Esophagus squamous epithelium (tissue), 5 donors: ENCODE measurements at regions not wholly inside any gene's neighbourhood (a gene's known extent, or its start where the extent isn't known, plus 50 kb on each side); places are given as distances from the start of the nearest gene placed in this dataset.

ENCODE experiments used
- DNase-seq: peaks from one replicate; lab custom pipeline; 2025; lab: John Stamatoyannopoulos, UW
- H3K27ac ChIP-seq, 4 donors: fragments of 200-600 bp; sonication (generic); one replicate each; pipeline ENCODE4 v1.5.1; 2016 to 2019; ENCODE audit warnings: mild to moderate bottlenecking in 1 of 4
- H3K27me3 ChIP-seq, 4 donors: fragments of 200-600 bp; sonication (generic); 1 replicate in 3 of 4; 2 replicates in 1 of 4; pipeline versions ENCODE4 v1.5.1 to v1.6.0; 2017 to 2021; ENCODE audit warnings: antibody characterized with exemption in 1 of 4
- H3K36me3 ChIP-seq, 3 donors: fragments of 200-600 bp; sonication (generic); one replicate each; pipeline ENCODE4 v1.5.1; 2016 to 2019
- H3K4me1 ChIP-seq, 3 donors: fragments of 200-600 bp; sonication (generic); one replicate each; pipeline ENCODE4 v1.5.1; 2017 to 2019
- H3K4me3 ChIP-seq, 4 donors: fragments of 200-600 bp; sonication (generic); 1 replicate in 3 of 4; 2 replicates in 1 of 4; pipeline ENCODE4 v1.5.1; 2016 to 2019; ENCODE audit warnings: mild to moderate bottlenecking in 2 of 4, moderate library complexity in 1 of 4
- H3K9me3 ChIP-seq, 3 donors: fragments of 200-600 bp; sonication (generic); one replicate each; pipeline ENCODE4 v1.5.1; 2016 to 2019
- POLR2A ChIP-seq, 4 donors: fragments of 450-650 bp; IDR thresholded peaks; one replicate each; pipeline ENCODE4 v1.6.1; 2017; ENCODE audit warnings: antibody characterized with exemption in 4 of 4, mild to moderate bottlenecking in 4 of 4, moderate library complexity in 3 of 4
- WGBS, 2 donors: methylation state at CpG; one replicate each; pipeline ENCODE4 v1.1.5; 2018; 5-methylcytosine and 5-hydroxymethylcytosine counted together
- intact Hi-C: fragments of 100-400 bp; cut with DNase I; formaldehyde crosslinking; loops from one replicate; pipeline ENCODE4 v1.15.0; 2022
- TF ChIP-seq, protein P1 (sequence below), 6 experiments: fragments of 450-650 bp in 4 of 6; fragments of 200-600 bp in 2 of 6; sonication (generic) in 2 of 6; IDR thresholded peaks; one replicate each; pipeline ENCODE4 v1.5.1; 2016 to 2019; ENCODE audit warnings: antibody characterized with exemption in 6 of 6, mild to moderate bottlenecking in 4 of 6, moderate library complexity in 4 of 6
- donor health status: DM: yes; HTN: yes; CAD: no.

DNA sequence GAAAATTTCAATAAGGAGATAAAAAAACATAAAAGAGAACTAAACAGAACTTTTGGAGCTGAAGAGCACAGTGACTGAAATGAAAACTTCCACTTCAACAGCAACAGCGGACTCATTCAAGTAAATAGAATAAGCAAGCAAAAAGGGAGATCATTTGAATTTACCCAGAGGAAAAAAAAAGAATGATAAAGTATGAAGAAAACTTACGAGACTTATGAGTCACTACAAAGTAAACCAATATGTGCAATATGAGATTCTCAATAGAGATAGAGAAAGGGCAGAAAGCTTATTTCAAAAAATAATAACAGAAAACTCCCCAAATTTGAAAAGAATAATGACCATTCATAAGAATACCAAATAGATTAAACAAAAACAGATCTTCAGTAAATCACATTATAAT is 1605.7 kb upstream of the CDH6 start:
- Histone ChIP-seq H3K27me3 (no peaks in the 10 kb centered on the region), H3K4me1 (no peaks in the 10 kb centered on the region), H3K4me3 (no peak overlapping the region), H3K9me3 (peaks cover 0 to 6% (median 0%) of the 10 kb centered on the region in 3 donors), H3K36me3 (no peaks in the 10 kb centered on the region), H3K27ac (no peak overlapping the region)
- DNase-seq: no peak
- TF ChIP-seq, protein P1, sequence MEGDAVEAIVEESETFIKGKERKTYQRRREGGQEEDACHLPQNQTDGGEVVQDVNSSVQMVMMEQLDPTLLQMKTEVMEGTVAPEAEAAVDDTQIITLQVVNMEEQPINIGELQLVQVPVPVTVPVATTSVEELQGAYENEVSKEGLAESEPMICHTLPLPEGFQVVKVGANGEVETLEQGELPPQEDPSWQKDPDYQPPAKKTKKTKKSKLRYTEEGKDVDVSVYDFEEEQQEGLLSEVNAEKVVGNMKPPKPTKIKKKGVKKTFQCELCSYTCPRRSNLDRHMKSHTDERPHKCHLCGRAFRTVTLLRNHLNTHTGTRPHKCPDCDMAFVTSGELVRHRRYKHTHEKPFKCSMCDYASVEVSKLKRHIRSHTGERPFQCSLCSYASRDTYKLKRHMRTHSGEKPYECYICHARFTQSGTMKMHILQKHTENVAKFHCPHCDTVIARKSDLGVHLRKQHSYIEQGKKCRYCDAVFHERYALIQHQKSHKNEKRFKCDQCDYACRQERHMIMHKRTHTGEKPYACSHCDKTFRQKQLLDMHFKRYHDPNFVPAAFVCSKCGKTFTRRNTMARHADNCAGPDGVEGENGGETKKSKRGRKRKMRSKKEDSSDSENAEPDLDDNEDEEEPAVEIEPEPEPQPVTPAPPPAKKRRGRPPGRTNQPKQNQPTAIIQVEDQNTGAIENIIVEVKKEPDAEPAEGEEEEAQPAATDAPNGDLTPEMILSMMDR (IDR thresholded peaks at IDR 0.05): no peak
- no peak for TF ChIP-seq POLR2A (IDR thresholded peaks at IDR 0.05)
- intact Hi-C loops: no loop called here
- 67 to 78% methylated on average over 2 of the region's 2 CpGs for WGBS, 2 donors

DNA sequence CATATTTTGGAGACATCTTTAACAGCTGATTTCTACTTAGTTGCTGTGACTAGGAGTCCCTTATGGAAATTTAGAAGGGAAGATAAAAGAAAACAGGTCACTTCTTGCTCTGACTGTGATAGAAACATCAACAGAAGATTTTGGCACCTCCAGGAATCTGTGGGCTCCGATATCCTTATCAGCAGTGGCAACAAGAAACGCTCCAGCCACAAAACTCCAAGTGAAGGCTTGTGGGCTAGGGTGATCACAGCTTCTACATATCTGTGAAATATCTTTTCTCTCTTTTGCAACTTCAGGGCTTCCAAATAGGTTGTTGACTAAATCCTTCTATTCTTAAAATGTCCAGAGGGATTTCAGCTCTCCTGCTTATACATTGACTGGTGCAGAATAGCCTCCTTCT is 1625.5 kb upstream of the CDH6 start:
- Histone ChIP-seq H3K36me3 (no peaks in the 10 kb centered on the region), H3K27me3 (no peaks in the 10 kb centered on the region), H3K4me1 (no peaks in the 10 kb centered on the region), H3K9me3 (no peaks in the 10 kb centered on the region), H3K4me3 (no peak overlapping the region), H3K27ac (no peak overlapping the region)
- DNase-seq: no peak
- no peak for TF ChIP-seq POLR2A (IDR thresholded peaks at IDR 0.05)
- TF ChIP-seq, protein P1 (IDR thresholded peaks at IDR 0.05): no peak
- WGBS, 2 donors: 33 to 36% methylated on average over 2 of the region's 2 CpGs
- intact Hi-C loops: no loop called here

DNA sequence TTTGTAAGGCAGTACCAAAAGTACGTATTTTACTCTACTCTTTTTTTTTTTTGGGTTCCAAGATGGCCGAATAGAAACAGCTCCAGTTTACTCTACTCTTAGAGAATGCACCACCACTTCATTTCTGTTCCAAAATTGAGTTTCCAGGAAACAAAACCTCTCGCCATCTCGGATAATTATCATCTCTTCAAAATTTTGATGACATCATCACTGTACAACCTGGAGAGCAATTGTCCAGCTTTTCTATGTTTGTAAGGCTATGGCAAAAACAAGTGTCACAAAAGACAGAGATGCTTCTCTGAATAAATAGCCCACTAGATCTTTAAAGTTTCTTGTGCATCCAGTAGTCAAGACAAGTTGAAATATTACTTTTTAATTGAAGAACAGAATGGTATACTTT is 1631.9 kb upstream of the CDH6 start:
- peaks cover 0 to 6% (median 1%) of the 10 kb centered on the region in 3 donors for H3K9me3 ChIP-seq
- no peaks in the 10 kb centered on the region for H3K36me3 ChIP-seq
- no peaks in the 10 kb centered on the region for H3K4me1 ChIP-seq
- DNase-seq: no peak
- no peak for TF ChIP-seq POLR2A (IDR thresholded peaks at IDR 0.05)
- TF ChIP-seq, protein P1 (IDR thresholded peaks at IDR 0.05): no peak
- no peak overlapping the region for H3K27ac ChIP-seq
- 73 to 79% methylated on average over 4 of the region's 4 CpGs for WGBS, 2 donors
- no peaks in the 10 kb centered on the region for H3K27me3 ChIP-seq
- intact Hi-C loops: no loop called here
- no peak overlapping the region for H3K4me3 ChIP-seq

DNA sequence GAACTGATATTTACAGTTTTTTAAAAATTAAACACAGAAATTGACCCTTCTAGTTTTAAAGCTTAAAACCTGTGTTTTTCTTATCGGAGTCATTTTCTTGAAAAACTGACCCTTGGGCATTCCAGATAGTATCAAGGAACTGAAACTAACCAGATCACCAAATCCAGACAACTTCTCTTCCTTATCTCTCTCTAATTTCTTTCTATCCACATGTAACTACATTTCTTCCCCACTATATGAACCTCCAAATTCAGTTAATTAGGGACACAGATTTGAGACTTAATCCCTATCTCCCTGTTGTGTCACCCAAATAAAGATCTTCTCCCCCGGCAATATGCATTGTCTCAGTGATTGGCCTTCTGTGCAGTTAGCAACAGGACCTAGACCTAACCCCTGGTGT is 1643.0 kb upstream of the CDH6 start:
- Histone ChIP-seq H3K27ac (no peak overlapping the region), H3K27me3 (no peaks in the 10 kb centered on the region), H3K9me3 (peaks cover 0 to 8% (median 5%) of the 10 kb centered on the region in 3 donors), H3K4me3 (no peak overlapping the region), H3K36me3 (no peaks in the 10 kb centered on the region), H3K4me1 (no peaks in the 10 kb centered on the region)
- intact Hi-C loops: no loop called here
- TF ChIP-seq, protein P1 (IDR thresholded peaks at IDR 0.05): no peak
- TF ChIP-seq POLR2A (IDR thresholded peaks at IDR 0.05): no peak
- DNase-seq: no peak
- 45 to 82% methylated on average over 2 of the region's 2 CpGs for WGBS, 2 donors

DNA sequence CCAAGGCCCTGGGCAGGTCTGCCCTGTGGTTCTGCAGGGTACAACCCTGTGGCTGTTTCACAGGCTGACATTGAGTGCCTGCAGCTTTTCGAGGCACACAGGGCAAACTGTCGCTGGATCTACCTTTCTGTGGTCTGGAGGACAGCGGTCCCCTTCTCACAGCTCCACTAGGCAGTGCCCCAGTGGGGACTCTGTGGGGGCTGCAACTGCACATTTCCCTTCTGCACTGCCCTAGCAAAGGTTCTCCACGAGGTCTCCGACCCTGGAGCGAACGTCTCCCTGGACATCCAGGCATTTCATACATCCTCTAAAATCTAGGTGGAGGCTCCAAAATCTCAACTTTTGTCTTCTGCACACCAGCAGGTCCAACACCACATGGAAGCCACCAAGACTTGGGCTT is 1645.2 kb upstream of the CDH6 start:
- H3K36me3 ChIP-seq: no peaks in the 10 kb centered on the region
- H3K4me3 ChIP-seq: no peak overlapping the region
- DNase-seq: no peak
- H3K4me1 ChIP-seq: no peaks in the 10 kb centered on the region
- peaks cover 0 to 12% (median 5%) of the 10 kb centered on the region in 3 donors for H3K9me3 ChIP-seq
- TF ChIP-seq, protein P1 (IDR thresholded peaks at IDR 0.05): no peak
- no peak for TF ChIP-seq POLR2A (IDR thresholded peaks at IDR 0.05)
- H3K27ac ChIP-seq: no peak overlapping the region
- H3K27me3 ChIP-seq: no peaks in the 10 kb centered on the region
- intact Hi-C loops: no loop called here
- 80 to 90% methylated on average over 3 to 4 of the region's 7 CpGs for WGBS, 2 donors
